SK-MEL-5 (cell line): ENCODE measurements at regions not wholly inside any gene's neighbourhood (a gene's known extent, or its start where the extent isn't known, plus 50 kb on each side); places are given as distances from the start of the nearest gene placed in this dataset.
"Not testable (repeated sequence)": the region's sequence is repeated elsewhere in the genome, so short reads cannot be mapped to it uniquely, and the experiment has no call there.

Experiments used
- DNase-seq: peaks from one replicate; pipeline ENCODE4 v3.0.0-alpha.2; 2016; ENCODE audit warnings: low read depth, low spot score
- in situ Hi-C: cut with HindIII; loops from 2 replicates; pipeline ENCODE4 v1.10.0; 2016; ENCODE audit warnings: low sequenced_read_pairs, high pct_unique_total_duplicates, low pct_unique_long_range_greater_than_20kb

DNA sequence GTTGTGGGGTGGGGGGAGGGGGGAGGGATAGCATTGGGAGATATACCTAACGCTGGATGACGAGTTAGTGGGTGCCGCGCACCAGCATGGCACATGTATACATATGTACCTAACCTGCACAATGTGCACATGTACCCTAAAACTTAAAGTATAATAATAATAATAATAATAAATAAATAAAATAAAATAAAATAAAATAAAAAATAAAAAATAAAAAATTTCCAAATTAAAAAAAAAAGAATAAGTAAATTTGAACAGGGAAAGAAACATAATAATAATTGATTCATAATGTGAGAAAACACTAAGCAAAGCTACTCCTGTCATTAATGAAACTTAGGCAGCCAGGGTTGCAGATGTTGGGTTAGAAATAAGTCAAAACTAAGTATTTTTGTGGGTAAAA, 863.2 kb upstream of the CDH10 start:
- DNase-seq, in situ Hi-C loops: not testable (repeated sequence)

DNA sequence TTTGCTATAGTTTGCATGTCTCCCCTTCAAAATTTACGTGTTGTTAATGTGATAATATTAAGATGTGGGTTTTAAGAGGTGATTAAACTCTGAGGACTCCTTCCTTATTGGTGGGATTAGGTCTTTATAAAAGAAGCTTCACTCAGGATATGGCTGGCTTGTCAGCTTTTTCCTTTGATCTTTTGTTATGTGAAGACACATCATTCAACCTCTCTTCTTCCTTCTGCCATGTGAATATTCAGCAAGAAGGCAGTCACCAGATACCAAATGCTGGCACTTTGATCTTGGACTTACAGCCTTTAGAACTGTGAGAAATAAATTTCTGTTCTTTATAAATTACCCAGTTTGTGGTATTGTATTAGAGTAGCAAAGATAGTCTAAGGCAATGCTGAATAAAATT, 855.9 kb upstream of the CDH10 start:
- no peak for DNase-seq

DNA sequence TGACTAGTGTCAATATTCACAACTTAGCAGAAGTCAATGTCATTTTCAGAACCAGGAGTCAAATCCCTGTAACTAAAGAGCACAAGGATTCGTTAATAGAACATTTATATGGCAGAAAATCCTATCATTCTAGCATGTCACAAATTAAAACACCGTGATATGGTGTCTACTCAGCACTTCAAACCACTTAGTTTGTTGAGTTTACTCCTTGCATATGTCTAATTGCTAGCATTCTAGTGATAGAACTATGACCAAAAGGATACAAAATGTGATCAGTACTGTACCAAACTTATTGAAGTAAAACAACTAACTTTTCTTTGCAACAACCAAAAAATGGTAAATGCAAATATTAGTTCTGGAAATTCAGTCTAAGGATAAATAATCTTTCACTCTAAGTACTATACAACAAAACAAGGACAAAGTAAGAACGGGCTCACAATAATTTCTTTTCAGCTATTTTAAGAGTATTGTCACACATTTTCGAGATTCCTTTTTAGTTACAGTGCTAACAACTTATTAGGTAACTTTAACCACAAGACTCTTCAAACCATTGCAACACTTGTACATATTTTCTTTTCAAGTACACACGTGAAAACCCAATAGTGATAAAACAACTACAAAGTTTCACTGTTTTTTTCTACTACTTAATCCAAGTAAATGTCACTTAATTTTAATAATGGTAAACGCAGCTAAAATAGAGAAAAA, 845.2 kb upstream of the CDH10 start:
- in situ Hi-C loops: no loop called here
- DNase-seq: no peak

More for the DNA sequence above, 855.9 kb upstream of the CDH10 start:
- in situ Hi-C loops: no loop called here

DNA sequence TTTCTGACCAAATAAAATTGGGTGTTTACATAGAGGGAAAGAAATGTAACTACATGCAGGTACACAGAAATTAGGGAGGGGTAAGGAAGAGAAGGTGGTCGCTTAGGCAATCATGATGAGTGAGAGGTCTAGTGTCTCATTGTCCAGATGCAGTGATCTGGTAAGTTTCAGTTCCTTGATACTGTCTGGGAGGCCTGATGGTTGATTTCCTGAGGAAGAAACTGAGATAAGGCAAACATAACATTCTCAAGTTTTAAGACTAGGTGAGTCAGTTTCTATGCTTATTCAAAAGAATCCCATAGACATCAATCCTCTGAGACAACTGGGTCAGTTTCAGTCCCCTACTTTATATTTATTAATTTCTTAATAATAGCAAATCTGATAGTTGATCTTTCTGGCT, 843.3 kb upstream of the CDH10 start:
- in situ Hi-C loops: no loop called here

DNA sequence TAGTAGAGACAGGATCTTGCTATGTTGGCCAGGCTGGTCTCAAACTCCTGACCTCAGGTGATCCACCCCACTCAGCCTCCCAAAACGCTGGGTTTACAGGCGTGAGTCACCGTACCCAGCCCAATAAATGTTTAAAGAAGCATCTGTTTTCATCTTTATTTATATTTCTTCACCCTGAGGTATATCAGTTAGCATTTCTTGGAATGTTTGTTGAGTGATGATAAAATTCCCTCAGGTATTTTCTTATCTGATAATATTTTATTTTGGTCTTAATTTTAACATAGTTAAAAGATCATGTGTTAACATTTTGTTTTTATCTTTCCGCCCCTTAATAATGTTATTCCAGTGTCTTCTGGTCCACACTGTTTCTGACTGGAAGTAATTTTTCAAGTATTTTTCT, 839.6 kb upstream of the CDH10 start:
- in situ Hi-C loops: no loop called here
- no peak for DNase-seq

More for the DNA sequence above, 843.3 kb upstream of the CDH10 start:
- no peak for DNase-seq

DNA sequence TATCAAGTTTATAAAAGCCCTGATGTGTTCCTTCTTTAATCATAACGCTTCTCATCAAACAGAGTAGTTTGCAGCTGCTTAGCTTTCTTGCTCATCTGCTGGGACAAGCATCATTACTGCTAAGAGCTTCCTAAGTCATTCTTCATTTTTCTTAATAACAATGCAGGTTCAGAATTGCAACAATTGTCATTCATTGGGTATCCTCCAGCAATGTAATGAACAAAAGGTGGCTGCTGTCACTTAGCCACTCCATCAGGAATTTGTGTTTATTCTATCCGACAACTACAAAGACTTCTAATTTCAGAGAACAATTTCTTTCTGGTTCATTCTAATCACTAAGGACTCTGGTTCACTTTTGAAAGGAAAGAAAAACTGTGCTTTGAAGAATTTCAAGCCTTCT, 836.7 kb upstream of the CDH10 start:
- no peak for DNase-seq
- in situ Hi-C loops: no loop called here

DNA sequence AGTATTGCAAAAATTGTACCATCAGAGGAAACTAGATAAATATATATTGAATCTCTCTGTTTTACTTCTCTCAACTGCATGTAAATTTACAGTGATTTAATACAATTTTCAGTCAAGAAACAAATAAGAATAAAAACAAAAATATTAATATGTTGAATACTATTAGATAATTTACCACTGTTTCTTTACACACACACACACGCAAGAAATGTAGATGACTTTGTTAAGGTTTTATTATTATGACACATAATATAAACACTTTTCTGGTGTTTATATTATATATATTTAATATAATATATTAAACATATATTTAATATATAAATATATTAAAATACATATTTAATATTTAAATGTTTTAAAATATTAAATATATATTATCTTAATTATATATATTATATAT, 814.3 kb upstream of the CDH10 start:
- in situ Hi-C loops: no loop called here
- no peak for DNase-seq

DNA sequence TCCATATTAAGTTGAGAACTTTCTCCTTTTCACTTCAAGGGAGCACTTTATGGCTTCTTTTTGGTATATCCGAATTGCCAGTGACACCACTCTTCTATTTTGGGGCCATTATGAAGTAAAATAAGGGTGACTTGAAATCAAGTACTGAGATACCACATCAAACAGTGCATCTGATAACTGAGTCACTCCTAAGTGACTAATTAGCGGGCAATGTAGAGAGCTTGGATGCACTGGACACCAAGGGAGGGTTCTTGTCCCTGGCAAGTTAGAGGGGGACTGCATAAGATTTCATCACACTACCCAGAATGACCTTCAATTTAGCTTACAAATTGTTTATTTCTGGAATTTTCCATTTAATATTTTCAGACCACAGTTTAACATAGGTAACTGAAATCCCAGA, 813.9 kb upstream of the CDH10 start:
- in situ Hi-C loops: no loop called here
- DNase-seq: no peak

DNA sequence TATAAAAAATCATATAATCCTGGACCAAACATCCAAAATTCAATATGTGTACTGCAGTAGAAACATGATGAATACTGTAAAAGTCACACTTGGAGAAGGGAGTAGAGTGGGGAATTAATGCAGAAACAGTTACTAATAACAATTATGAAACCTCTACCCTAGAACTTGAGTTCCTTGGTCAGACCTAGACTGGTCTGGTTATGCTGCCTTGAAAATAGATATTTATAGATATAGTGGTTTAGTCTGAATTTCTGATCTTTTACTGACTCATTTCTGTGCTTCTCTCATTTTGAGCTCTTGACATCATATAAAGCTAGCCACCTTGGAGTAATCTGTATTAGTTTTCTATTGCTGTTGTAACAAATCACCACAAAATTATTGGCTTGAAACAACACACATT, 808.7 kb upstream of the CDH10 start:
- DNase-seq: no peak
- in situ Hi-C loops: no loop called here

DNA sequence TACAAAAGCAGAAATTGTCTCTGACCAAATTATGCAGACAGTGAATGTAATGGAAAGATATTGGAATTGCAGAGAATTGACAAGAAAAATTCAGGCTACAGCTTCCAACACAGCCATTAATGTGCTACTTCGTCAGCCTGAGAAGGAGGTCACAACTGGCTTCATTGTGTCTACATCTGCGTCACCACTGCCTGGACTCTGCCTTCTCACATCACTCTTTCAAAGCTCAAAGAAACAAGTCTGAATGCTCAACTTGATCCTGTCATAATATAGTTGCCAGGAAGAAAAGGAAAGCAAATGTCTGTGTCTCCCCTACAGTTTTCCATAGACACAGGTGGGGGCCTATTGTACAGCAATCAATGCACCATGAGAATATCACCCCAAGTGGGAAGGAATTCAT, 806.5 kb upstream of the CDH10 start:
- peak; percentile 17 for DNase-seq
- in situ Hi-C loops: no loop called here

DNA sequence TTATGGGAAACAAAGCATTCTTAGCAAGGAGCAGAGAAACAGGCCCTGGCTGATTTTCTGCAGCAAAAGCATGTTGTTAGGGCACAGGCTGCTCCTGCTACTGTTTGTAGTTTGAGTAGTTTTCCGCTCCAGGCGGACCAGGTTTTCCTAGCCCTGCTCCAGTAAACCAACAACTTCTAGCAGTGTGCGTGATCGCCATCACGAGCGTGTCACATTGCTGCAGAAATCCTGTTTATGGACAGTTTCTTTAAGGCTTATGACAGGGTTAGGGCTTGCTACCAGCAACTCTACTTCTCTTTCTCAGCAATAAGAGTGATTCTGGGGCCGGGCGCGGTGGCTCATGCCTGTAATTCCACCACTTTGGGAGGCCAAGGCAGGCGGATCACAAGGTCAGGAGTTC, 803.9 kb upstream of the CDH10 start:
- in situ Hi-C loops: no loop called here
- peak; percentile 27 for DNase-seq

DNA sequence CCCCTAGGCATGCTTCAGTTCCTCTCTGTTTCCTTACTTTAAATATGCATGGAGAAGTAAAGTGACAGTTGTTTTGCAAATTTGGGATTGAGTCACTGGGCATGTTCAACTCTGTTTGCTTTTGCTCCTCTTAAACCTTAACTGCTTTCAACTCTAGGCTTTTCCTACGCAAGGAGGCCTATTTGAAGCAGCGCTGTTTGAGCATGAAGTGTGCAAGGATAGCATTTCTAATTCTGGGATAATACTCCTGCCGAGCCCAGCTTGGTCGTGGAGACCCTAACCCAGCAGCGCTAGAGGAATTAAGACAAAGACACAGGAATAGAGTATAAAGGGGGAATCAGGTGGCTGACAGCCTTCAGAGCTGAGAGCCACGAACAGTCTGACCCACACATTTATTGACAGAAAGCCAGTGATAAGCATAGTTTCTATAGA, 803.4 kb upstream of the CDH10 start:
- in situ Hi-C loops: no loop called here
- no peak for DNase-seq

DNA sequence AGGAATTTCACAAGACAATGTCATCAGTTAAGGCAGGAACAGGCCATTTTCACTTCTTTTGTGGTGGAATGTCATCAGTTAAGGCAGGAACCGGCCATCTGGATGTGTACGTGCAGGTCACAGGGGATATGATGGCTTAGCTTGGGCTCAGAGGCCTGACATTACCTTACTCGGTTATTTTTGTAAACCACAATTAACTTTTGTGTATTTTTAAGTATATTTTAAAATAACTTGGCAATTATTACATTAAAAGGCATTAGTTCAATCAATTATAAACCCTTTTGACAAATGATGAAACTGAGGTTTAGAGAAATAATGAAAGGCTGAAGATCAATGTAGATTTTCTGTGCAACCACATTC, 801.3 kb upstream of the CDH10 start:
- DNase-seq, in situ Hi-C loops: not testable (repeated sequence)

DNA sequence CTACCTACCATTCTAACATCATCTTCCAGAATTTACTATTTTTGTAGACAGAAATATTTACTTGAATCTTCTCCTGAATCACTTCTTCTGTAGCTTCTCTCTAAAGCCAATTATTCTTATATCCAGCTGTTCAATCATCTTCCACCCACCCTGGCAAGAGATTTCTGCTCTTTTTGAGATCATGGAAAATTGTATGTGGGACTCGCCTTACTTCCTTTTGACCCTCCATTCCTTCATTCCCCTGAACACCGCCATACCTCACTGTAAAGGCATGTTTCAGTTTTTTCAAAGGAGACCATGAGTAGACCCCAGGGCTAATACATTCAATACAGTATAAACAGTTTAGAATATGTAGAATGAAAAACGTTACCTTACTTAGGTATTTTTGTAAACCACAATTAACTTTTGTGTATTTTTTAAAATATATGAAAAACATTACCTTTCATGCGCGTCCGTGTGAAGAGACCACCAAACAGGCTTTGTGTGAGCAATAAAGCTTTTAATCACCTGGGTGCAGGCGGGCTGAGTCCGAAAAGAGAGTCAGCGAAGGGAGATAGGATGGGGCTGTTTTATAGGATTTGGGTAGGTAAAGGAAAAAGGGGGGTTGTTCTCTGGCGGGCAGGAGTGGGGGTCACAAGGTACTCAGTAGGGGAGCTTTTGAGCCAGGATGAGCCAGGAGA, 800.7 kb upstream of the CDH10 start:
- in situ Hi-C loops, DNase-seq: not testable (repeated sequence)

DNA sequence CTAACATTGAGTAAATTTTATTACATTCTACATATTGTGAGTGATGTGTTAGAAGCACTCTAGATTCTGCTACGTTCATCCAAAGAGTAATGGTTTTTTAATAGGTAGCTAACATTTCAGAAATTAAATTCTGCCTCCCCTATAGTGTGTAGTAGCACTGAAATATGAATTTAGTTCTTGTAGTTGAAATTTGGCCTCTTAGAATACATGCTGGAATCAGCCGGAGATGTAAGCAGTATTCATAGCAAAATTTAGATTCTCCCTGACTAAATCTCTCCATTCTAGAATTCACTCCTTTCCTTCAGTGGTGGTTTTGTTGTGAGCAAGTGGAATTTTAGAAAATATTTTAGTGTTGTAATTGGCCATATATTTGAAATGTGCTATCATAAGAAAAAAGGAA, 799.9 kb upstream of the CDH10 start:
- in situ Hi-C loops: no loop called here
- DNase-seq: no peak

DNA sequence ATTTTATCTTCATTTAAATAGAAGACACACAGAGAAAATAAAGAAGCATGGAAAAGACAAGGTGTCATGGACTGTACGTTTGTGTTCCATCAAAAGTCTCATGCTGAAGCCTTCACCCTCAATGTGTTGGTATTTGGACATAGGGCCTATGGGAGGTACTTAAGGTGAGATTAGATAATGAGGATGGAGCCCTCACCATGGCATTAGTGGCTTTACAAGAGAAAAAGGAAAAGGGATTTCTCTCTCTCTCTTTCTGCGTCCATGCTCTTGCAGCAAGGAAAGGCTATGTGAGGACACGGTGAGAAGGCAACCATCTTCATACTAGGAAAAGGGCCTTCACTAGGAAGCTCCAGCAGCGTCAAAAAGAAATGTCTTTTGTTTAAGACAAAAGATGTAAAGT, 797.0 kb upstream of the CDH10 start:
- in situ Hi-C loops: no loop called here
- DNase-seq: no peak

DNA sequence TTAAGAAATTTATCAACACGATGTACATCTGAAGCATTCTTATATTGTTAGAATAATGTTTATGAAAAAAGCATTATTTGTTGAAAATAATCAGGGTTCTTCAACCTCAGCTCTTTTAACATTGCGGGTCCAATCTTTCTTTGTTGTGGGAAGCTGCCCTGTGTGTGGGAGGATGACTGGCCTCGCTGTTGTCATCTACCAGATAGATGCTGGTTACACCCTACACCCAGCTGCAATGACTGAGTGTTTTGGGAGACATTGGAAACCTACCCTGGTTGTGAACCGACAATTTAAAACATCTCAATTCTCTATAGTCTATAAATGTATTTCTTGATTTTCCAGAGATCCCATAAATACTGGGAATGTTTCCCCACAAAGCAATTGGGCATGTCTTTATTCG, 794.2 kb upstream of the CDH10 start:
- no peak for DNase-seq
- in situ Hi-C loops: no loop called here

DNA sequence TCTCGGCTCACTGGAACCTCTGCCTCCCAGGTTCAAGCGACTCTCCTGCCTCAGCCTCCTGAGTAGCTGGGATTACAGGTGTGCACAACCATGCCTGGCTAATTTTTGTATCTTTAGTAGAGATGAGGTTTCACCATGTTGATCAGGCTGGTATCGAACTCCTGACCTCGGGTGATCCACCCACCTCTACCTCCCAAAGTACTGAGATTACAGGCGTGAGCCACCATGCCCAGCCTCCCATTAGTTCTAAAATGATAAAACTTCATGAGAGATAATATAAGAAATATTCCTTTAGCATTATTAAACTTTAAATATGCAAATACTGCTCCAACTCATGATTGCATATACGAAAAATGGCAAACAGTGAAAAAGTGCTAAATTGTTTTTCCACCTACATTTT, 793.6 kb upstream of the CDH10 start:
- DNase-seq, in situ Hi-C loops: not testable (repeated sequence)

DNA sequence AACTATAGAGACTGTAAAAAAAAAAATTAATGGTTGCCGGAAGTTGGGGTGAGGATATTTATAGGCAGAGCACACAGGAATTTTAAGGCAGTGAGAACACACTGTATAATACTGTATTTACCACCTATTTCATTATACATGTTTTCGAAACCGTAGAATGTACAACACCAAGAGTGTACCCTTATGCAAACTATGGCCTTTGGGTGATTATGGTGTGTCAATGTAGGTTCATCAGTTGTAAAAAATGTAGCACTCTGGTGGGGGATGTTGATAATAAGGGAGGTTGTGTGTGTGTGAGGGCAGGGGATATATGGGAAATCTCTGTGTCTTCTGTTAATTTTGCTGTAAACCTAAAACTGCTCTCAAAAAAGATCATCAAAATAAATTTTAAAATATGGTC, 791.7 kb upstream of the CDH10 start:
- no peak for DNase-seq
- in situ Hi-C loops: no loop called here
